Thyroid gland (tissue), 4 donors: ENCODE measurements at regions not wholly inside any gene's neighbourhood (a gene's known extent, or its start where the extent isn't known, plus 50 kb on each side); places are given as distances from the start of the nearest gene placed in this dataset.

Experiments
- POLR2A ChIP-seq, 2 donors: fragments of 450-650 bp; IDR thresholded peaks; one replicate each; pipeline ENCODE4 v1.6.1; 2017; ENCODE audit warnings: antibody characterized with exemption in 2 of 2, mild to moderate bottlenecking in 2 of 2, moderate library complexity in 1 of 2
- TF ChIP-seq, protein P1 (sequence below), 6 experiments: fragments of 200-600 bp in 3 of 6; fragments of 450-650 bp in 3 of 6; sonication (generic) in 3 of 6; IDR thresholded peaks; one replicate each; pipeline ENCODE4 v1.5.1; 2016 to 2019; ENCODE audit warnings: antibody characterized with exemption in 6 of 6, mild to moderate bottlenecking in 2 of 6, inconsistent platforms in 1 of 6, moderate library complexity in 1 of 6

DNA sequence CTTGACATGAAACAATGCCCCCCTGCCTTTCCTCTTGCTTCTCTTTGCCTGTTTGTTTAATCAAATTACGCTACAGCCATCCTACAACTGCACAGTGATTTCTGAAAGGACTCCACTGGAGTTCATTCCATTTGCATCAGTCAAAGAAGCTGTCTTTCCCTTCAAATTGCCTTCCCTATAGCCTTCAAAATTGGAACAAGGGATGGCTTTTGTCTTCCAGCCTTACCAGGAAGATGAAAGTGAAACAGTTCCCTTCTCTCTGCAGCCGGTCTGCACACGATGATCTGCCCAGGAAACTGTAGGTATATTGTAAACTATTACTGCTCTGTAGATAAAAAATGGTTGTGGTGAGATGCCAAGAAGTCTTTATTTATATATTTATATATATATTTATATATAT lies 65.6 kb upstream of the ETS2 start:
- TF ChIP-seq, protein P1, sequence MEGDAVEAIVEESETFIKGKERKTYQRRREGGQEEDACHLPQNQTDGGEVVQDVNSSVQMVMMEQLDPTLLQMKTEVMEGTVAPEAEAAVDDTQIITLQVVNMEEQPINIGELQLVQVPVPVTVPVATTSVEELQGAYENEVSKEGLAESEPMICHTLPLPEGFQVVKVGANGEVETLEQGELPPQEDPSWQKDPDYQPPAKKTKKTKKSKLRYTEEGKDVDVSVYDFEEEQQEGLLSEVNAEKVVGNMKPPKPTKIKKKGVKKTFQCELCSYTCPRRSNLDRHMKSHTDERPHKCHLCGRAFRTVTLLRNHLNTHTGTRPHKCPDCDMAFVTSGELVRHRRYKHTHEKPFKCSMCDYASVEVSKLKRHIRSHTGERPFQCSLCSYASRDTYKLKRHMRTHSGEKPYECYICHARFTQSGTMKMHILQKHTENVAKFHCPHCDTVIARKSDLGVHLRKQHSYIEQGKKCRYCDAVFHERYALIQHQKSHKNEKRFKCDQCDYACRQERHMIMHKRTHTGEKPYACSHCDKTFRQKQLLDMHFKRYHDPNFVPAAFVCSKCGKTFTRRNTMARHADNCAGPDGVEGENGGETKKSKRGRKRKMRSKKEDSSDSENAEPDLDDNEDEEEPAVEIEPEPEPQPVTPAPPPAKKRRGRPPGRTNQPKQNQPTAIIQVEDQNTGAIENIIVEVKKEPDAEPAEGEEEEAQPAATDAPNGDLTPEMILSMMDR (IDR thresholded peaks at IDR 0.05): no peak
- TF ChIP-seq POLR2A (IDR thresholded peaks at IDR 0.05): no peak
